Body of pancreas (tissue), 4 donors: ENCODE measurements at regions not wholly inside any gene's neighbourhood (a gene's known extent, or its start where the extent isn't known, plus 50 kb on each side); places are given as distances from the start of the nearest gene placed in this dataset.

Experiments used
- ATAC-seq: fragments of 150-250 bp; one replicate; pipeline ENCODE4 v1.9.1; 2016
- DNase-seq, 4 donors: peaks; one replicate each; pipeline ENCODE4 v3.0.0-alpha.2; 2019
- H3K27ac ChIP-seq, 4 donors: fragments of 200-600 bp; sonication (generic); 1 replicate in 3 of 4; 2 replicates in 1 of 4; pipeline versions ENCODE4 v1.5.1 to v1.6.1; 2016 to 2019; ENCODE audit warnings: mild to moderate bottlenecking in 1 of 4, mixed read lengths in 1 of 4, moderate library complexity in 1 of 4
- H3K27me3 ChIP-seq, 2 donors: fragments of 200-600 bp; sonication (generic); one replicate each; pipeline ENCODE4 v1.6.0; 2016; ENCODE audit warnings: mild to moderate bottlenecking in 1 of 2
- H3K36me3 ChIP-seq, 2 donors: fragments of 200-600 bp; sonication (generic); replicated peaks in 1 of 2; 2 replicates each; pipeline ENCODE4 v1.5.1; 2016; ENCODE audit warnings: low read depth in 2 of 2; ENCODE audit not compliant: insufficient read depth in 1 of 2
- H3K4me1 ChIP-seq: fragments of 200-600 bp; sonication (generic); one replicate; pipeline ENCODE4 v1.6.0; 2016
- H3K4me3 ChIP-seq, 2 donors: fragments of 200-600 bp; sonication (generic); 1 replicate in 1 of 2; 2 replicates in 1 of 2; pipeline ENCODE4 v1.5.1; 2016 to 2019
- H3K9me3 ChIP-seq, 3 donors: fragments of 200-600 bp; sonication (generic); 1 replicate in 2 of 3; 2 replicates in 1 of 3; pipeline ENCODE4 v1.5.1; 2016
- POLR2A ChIP-seq, 3 donors: fragments of 450-650 bp; IDR thresholded peaks; one replicate each; pipeline ENCODE4 v1.6.1; 2016; ENCODE audit warnings: antibody characterized with exemption in 3 of 3, mild to moderate bottlenecking in 2 of 3
- WGBS, 2 donors: methylation state at CpG; one replicate each; pipeline ENCODE4 v1.1.5; 2017; 5-methylcytosine and 5-hydroxymethylcytosine counted together
- intact Hi-C: fragments of 100-400 bp; cut with DNase I; formaldehyde crosslinking; loops from one replicate; pipeline ENCODE4 v1.15.1; 2023
- TF ChIP-seq, protein P1 (sequence below), 7 experiments: fragments of 450-650 bp in 4 of 7; fragments of 200-600 bp in 3 of 7; sonication (generic) in 3 of 7; IDR thresholded peaks; one replicate each; pipeline ENCODE4 v1.5.1; 2016 to 2019; ENCODE audit warnings: antibody characterized with exemption in 7 of 7

- intact Hi-C loops: no loop called here
- TF ChIP-seq, protein P1, sequence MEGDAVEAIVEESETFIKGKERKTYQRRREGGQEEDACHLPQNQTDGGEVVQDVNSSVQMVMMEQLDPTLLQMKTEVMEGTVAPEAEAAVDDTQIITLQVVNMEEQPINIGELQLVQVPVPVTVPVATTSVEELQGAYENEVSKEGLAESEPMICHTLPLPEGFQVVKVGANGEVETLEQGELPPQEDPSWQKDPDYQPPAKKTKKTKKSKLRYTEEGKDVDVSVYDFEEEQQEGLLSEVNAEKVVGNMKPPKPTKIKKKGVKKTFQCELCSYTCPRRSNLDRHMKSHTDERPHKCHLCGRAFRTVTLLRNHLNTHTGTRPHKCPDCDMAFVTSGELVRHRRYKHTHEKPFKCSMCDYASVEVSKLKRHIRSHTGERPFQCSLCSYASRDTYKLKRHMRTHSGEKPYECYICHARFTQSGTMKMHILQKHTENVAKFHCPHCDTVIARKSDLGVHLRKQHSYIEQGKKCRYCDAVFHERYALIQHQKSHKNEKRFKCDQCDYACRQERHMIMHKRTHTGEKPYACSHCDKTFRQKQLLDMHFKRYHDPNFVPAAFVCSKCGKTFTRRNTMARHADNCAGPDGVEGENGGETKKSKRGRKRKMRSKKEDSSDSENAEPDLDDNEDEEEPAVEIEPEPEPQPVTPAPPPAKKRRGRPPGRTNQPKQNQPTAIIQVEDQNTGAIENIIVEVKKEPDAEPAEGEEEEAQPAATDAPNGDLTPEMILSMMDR (IDR thresholded peaks at IDR 0.05): no peak
- TF ChIP-seq POLR2A (IDR thresholded peaks at IDR 0.05): no peak
- ATAC-seq: no peak
- WGBS, 2 donors: 31 to 33% methylated on average over 1 of the region's 1 CpG
- Histone ChIP-seq H3K27me3 (no peaks in the 10 kb centered on the region), H3K36me3 (no peaks in the 10 kb centered on the region), H3K4me3 (no peak overlapping the region), H3K9me3 (no peaks in the 10 kb centered on the region), H3K4me1 (no peaks in the 10 kb centered on the region), H3K27ac (no peak overlapping the region)
- no peak for DNase-seq
These were observed 691.1 kb upstream of the SPRY2 start for GRCh38 chr13:81031996-81032395.

DNA sequence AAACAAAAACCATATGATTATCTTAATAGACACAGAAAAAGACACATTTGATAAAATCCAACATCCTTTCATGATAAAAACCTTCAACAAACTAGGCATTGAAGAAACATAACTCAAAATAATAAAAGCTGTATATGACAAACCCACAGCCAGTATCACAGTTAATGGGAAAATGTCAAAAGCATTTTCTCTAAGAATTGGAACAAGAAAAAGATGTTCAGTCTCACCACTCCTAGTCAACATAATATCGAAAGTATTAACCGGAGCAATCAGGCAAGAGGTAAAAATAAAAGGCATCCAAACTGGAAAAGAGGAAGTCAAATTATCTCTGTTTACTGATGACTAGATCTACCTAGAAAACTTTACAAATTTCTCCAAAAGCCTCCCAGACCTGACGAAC lies 684.2 kb upstream of the SPRY2 start:
- H3K4me3 ChIP-seq: no peak overlapping the region
- H3K27ac ChIP-seq: no peak overlapping the region
- 74 to 79% methylated on average over 3 of the region's 3 CpGs for WGBS, 2 donors
- DNase-seq: no peak
- TF ChIP-seq, protein P1 (IDR thresholded peaks at IDR 0.05): no peak
- no peak for TF ChIP-seq POLR2A (IDR thresholded peaks at IDR 0.05)
- intact Hi-C loops: no loop called here
- no peaks in the 10 kb centered on the region for H3K4me1 ChIP-seq
- H3K9me3 ChIP-seq: no peaks in the 10 kb centered on the region
- H3K36me3 ChIP-seq: no peaks in the 10 kb centered on the region
- ATAC-seq: no peak
- H3K27me3 ChIP-seq: no peaks in the 10 kb centered on the region

DNA sequence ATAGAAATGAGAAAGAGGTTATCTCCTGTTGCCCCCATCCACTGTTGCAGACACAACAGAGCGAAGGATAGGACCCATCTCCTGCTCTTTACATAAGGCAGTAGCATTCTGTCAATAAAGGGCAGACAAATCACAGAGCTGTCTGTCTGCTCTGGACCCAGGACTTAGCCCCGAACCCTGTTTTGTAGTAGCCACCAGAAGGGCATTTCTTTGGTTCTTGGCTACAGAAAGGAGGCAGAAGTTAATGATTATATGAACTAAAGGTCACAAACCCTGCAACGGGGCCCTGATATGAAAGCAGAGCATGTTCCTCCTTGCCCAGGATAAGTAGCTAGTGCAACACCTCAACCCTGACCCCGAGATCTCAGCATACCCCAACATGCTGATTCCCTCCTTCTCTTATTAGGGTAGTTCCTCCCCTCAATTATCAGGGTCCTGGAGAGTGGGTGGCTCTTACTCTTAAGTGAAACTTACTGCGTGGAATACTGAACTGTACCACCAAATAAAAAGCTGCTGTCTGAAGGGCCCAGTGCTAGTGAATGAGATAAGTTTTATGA lies 680.4 kb upstream of the SPRY2 start:
- Histone ChIP-seq H3K9me3 (no peaks in the 10 kb centered on the region), H3K27me3 (no peaks in the 10 kb centered on the region), H3K4me3 (no peak overlapping the region), H3K36me3 (no peaks in the 10 kb centered on the region), H3K27ac (no peak overlapping the region), H3K4me1 (no peaks in the 10 kb centered on the region)
- ATAC-seq: no peak
- WGBS, 2 donors: 46 to 56% methylated on average over 5 of the region's 5 CpGs
- intact Hi-C loops: no loop called here
- no peak for DNase-seq
- TF ChIP-seq, protein P1 (IDR thresholded peaks at IDR 0.05): no peak
- TF ChIP-seq POLR2A (IDR thresholded peaks at IDR 0.05): no peak

GRCh38 chr13:81020010-81020409 lies 679.1 kb upstream of the SPRY2 start:
- Histone ChIP-seq H3K4me1 (no peaks in the 10 kb centered on the region), H3K36me3 (no peaks in the 10 kb centered on the region), H3K4me3 (no peak overlapping the region), H3K9me3 (no peaks in the 10 kb centered on the region), H3K27ac (no peak overlapping the region), H3K27me3 (no peaks in the 10 kb centered on the region)
- ATAC-seq (no peak), DNase-seq (no peak)
- intact Hi-C loops: no loop called here
- TF ChIP-seq POLR2A (IDR thresholded peaks at IDR 0.05): no peak
- TF ChIP-seq, protein P1 (IDR thresholded peaks at IDR 0.05): no peak
- WGBS, 2 donors: 67 to 69% methylated on average over 2 of the region's 2 CpGs

DNA sequence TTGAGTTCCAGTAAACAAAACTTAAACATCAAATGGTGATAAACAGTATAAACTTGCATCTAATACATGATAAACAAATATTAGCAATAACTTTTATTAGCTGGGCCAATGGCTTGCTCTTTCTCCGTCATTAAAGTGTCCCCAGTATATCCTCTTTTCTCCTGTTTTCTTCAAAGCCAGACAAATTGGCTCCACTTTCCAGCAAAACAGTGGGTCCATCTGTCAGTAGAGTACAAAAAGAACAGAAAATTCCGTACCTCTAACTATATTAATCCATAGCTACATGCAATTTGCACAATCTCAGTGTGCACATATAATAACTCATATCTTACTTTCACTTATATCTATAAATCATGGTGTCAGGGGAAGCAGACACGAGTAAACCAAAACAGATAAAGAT lies 678.0 kb upstream of the SPRY2 start:
- ATAC-seq: no peak
- intact Hi-C loops: no loop called here
- Histone ChIP-seq H3K9me3 (no peaks in the 10 kb centered on the region), H3K27ac (no peak overlapping the region), H3K27me3 (no peaks in the 10 kb centered on the region), H3K4me1 (no peaks in the 10 kb centered on the region), H3K36me3 (no peaks in the 10 kb centered on the region), H3K4me3 (no peak overlapping the region)
- 49 to 57% methylated on average over 3 of the region's 3 CpGs for WGBS, 2 donors
- TF ChIP-seq, protein P1 (IDR thresholded peaks at IDR 0.05): no peak
- TF ChIP-seq POLR2A (IDR thresholded peaks at IDR 0.05): no peak
- DNase-seq: no peak
